K562 (cell line): ENCODE measurements at regions not wholly inside any gene's neighbourhood (a gene's known extent, or its start where the extent isn't known, plus 50 kb on each side); places are given as distances from the start of the nearest gene placed in this dataset.

Experiments
- ATF1 ChIP-seq, 2 experiments: fragments of 450-650 bp in 1 of 2; IDR thresholded peaks; 2 replicates each; pipeline ENCODE4 v1.6.1; 2016; ENCODE audit warnings: missing compliant biosample characterization in 1 of 2, missing genetic modification characterization in 1 of 2
- RNF2 ChIP-seq: sonication (generic); IDR thresholded peaks from 2 replicates; pipeline ENCODE4 v1.6.1; 2016
- TF ChIP-seq, protein P1 (sequence below), 2 experiments: fragments of 450-650 bp; IDR thresholded peaks; 2 replicates each; pipeline ENCODE4 v1.6.1; 2016; ENCODE audit warnings: mild to moderate bottlenecking in 2 of 2, borderline replicate concordance in 1 of 2, low read depth in 1 of 2, moderate library complexity in 1 of 2

DNA sequence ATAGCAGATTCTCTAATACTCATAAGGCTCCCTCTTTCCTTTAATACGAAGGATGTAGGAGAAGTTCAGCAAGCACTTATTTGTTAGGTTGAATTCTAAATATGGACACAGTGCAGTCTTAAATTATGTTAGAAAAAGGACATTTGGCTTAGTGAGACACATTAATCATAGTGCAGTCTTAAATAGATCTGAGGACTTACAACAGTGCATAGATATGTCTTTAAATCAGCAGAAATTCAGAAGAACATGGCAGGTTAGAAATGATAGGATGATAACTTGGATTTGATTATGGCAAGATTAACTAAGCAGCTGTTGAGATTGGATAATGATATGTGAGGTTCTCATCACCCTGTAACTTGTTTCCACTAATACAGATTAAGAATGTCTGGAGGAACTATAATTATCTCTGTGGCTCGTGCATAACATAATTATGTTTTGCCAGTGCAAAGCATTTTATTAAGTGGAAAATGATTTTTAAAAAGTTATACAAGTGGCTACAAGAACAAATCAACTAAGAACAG is 485.9 kb downstream of the USP25 start (continued):
- TF ChIP-seq, protein P1, sequence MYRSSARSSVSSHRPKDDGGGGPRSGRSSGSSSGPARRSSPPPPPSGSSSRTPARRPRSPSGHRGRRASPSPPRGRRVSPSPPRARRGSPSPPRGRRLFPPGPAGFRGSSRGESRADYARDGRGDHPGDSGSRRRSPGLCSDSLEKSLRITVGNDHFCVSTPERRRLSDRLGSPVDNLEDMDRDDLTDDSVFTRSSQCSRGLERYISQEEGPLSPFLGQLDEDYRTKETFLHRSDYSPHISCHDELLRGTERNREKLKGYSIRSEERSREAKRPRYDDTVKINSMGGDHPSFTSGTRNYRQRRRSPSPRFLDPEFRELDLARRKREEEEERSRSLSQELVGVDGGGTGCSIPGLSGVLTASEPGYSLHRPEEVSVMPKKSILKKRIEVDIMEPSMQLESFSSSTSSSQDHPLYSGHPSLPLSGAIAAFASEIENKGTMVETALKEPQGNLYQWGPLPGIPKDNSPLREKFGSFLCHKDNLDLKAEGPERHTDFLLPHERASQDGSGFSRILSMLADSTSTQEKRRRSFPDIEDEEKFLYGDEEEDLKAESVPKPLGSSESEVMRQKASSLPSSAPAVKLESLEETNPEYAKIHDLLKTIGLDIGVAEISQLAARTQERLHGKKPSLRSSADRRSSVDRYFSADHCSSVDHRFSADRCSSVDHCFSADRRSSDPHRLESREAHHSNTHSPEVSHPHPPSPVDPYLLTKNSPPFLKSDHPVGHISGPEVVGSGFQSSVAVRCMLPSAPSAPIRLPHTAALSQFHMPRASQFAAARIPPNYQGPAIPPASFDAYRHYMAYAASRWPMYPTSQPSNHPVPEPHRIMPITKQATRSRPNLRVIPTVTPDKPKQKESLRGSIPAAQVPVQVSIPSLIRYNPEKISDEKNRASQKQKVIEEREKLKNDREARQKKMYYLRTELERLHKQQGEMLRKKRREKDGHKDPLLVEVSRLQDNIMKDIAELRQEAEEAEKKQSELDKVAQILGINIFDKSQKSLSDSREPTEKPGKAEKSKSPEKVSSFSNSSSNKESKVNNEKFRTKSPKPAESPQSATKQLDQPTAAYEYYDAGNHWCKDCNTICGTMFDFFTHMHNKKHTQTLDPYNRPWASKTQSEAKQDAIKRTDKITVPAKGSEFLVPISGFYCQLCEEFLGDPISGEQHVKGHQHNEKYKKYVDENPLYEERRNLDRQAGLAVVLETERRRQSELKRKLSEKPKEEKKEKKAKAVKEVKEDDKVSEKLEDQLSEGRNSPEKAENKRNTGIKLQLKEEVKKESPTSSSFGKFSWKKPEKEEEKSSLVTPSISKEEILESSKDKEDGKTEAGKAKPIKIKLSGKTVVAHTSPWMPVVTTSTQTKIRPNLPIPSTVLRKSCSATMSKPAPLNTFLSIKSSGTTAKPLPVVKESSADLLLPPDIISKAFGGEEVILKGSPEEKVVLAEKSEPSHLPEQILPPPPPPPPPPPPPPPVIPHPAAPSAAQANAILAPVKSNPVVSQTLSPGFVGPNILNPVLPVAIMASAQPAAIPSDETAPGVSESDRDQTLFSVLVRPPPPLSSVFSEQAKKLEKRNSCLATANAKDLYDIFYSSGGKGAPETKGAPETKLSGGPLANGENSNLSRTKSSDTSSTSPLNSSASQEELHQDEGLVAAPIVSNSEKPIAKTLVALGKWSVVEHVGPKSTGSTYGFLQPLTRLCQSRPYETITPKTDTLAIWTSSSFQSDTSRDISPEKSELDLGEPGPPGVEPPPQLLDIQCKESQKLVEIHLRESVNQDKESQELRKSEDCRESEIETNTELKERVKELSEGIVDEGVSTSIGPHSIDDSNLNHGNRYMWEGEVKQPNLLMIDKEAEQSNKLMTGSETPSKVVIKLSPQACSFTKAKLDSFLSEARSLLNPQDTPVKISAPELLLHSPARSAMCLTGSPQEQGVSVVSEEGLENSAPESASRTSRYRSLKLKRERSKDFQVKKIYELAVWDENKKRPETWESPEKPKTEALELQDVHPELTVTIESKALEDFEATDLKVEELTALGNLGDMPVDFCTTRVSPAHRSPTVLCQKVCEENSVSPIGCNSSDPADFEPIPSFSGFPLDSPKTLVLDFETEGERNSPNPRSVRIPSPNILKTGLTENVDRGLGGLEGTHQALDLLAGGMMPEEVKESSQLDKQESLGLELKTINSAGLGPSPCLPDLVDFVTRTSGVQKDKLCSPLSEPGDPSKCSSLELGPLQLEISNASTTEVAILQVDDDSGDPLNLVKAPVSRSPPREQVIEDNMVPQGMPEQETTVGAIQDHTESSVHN (IDR thresholded peaks at IDR 0.05; ENCODE audit: borderline replicate concordance in 1 of 2, low read depth in 1 of 2): no peak
- TF ChIP-seq ATF1 (CRISPR knock-in tag; IDR thresholded peaks at IDR 0.05): no peak
- TF ChIP-seq ATF1 (tag; IDR thresholded peaks at IDR 0.05): no peak
- TF ChIP-seq RNF2: no peak
